ENCODE measurements at regions not wholly inside any gene's neighbourhood (a gene's known extent, or its start where the extent isn't known, plus 50 kb on each side); places are given as distances from the start of the nearest gene placed in this dataset.
"Not testable (repeated sequence)": the region's sequence is repeated elsewhere in the genome, so short reads cannot be mapped to it uniquely, and the experiment has no call there.

DNA sequence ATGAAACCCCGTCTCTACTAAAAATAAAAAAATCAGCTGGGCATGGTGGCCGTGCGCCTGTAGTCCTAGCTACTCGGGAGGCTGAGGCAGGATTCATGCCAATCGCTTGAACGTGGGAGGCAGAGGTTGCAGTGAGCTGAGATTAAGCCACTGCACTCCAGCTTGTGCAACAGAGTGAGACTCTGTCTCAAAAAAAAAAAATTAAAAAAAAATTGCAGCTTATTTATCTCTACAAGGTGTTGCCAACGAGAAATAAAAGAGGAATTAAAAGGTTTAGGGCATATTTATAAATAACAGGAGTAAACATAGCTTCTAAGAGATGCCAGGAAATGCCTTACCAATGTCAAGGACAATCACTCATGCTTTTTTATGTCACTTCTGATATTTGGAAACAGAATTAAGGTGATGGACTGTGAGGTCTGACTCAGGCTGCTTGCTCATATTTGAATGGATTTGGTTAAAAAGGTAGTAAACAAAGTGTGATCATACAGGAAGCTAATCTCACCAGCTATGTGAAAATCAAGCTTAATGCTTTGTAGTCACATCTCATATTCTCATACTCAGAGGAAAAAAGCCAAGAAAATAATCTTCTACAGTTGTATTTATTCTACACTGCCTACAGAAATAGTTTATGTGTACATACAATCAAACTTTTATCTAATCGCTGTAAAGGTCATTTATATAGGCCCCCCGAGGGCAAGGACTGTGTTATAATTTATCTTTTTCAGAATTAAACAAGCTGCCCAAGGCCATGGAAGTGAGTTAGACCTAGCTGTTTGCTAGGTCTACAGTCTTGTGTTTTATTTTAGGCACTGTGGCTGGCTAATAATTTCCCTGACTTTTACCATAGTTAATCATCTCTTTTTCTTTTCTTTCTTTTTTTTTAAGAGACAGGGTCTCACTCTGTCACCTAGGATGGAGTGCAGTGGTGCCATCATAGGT lies 61.1 kb upstream of the RBMX start:
- POLR2A ChIA-PET: no interaction called here
- CTCF ChIA-PET: interaction anchor here (1.0 to 1.4 kb wide), 3 partner anchors 12 to 111 kb away, joined by 3 to 8 read pairs (median 6); no protein-coding TSS in a partner anchor
- no peaks in the 10 kb centered on the region; a peak in 1 of 3 replicates for H3K36me3 ChIP-seq (ENCODE audit: control insufficient read depth in 2 of 2, insufficient read depth in 1 of 2, low read length in 2 of 2)
- no peaks in the 10 kb centered on the region for H3K4me1 ChIP-seq (ENCODE audit: control insufficient read depth, insufficient read depth, low read length)
- H3K9me3 ChIP-seq (ENCODE audit: control insufficient read depth, insufficient read depth, low read depth, low read length): no peaks in the 10 kb centered on the region
- TF ChIP-seq ZNF654 (tag by site-specific recombination; IDR thresholded peaks at IDR 0.05; ENCODE audit: low read depth) (no peak), ZNF221 (tag by site-specific recombination; IDR thresholded peaks at IDR 0.05; ENCODE audit: borderline replicate concordance) (no peak), RBAK (tag by site-specific recombination; IDR thresholded peaks at IDR 0.05) (no peak), ELK4 (IDR thresholded peaks at IDR 0.05; ENCODE audit: borderline replicate concordance, low read depth, low read length) (no peak), ZNF335 (tag by site-specific recombination; conservative IDR thresholded peaks at IDR 0.05) (no peak), ZBTB20 (tag by site-specific recombination; IDR thresholded peaks at IDR 0.05) (no peak), ZFP41 (tag by site-specific recombination; IDR thresholded peaks at IDR 0.05; ENCODE audit: borderline replicate concordance) (no peak)
- TF ChIP-seq, protein P1, sequence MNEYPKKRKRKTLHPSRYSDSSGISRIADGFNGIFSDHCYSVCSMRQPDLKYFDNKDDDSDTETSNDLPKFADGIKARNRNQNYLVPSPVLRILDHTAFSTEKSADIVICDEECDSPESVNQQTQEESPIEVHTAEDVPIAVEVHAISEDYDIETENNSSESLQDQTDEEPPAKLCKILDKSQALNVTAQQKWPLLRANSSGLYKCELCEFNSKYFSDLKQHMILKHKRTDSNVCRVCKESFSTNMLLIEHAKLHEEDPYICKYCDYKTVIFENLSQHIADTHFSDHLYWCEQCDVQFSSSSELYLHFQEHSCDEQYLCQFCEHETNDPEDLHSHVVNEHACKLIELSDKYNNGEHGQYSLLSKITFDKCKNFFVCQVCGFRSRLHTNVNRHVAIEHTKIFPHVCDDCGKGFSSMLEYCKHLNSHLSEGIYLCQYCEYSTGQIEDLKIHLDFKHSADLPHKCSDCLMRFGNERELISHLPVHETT (tag by site-specific recombination; IDR thresholded peaks at IDR 0.05): no peak
- TF ChIP-seq, protein P2, sequence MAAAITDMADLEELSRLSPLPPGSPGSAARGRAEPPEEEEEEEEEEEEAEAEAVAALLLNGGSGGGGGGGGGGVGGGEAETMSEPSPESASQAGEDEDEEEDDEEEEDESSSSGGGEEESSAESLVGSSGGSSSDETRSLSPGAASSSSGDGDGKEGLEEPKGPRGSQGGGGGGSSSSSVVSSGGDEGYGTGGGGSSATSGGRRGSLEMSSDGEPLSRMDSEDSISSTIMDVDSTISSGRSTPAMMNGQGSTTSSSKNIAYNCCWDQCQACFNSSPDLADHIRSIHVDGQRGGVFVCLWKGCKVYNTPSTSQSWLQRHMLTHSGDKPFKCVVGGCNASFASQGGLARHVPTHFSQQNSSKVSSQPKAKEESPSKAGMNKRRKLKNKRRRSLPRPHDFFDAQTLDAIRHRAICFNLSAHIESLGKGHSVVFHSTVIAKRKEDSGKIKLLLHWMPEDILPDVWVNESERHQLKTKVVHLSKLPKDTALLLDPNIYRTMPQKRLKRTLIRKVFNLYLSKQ (tag by site-specific recombination; IDR thresholded peaks at IDR 0.05; ENCODE audit: borderline replicate concordance): no peak
- H3K4me3 ChIP-seq (ENCODE audit: low read depth, low read length): no peak overlapping the region
- no peak overlapping the region for H3K27ac ChIP-seq (ENCODE audit: extremely low read depth, low read depth, low read length)

- peaks cover 0 to 4% of the 10 kb centered on the region in 2 experiments; a peak in 1 of 3 replicates for H3K36me3 ChIP-seq (ENCODE audit: control insufficient read depth in 2 of 2, insufficient read depth in 1 of 2, low read length in 2 of 2)
- no peaks in the 10 kb centered on the region for H3K9me3 ChIP-seq (ENCODE audit: control insufficient read depth, insufficient read depth, low read depth, low read length)
- POLR2A ChIA-PET: no interaction called here
- no peaks in the 10 kb centered on the region for H3K4me1 ChIP-seq (ENCODE audit: control insufficient read depth, insufficient read depth, low read length)
- H3K4me3 ChIP-seq (ENCODE audit: low read depth, low read length): no peak overlapping the region
- CTCF ChIA-PET: no interaction called here
- TF ChIP-seq ZNF169 (tag by site-specific recombination; IDR thresholded peaks at IDR 0.05) (no peak), ZNF837 (tag by site-specific recombination; IDR thresholded peaks at IDR 0.05) (no peak), PBX3 (CRISPR knock-in tag; IDR thresholded peaks at IDR 0.05) (no peak), ZNF571 (tag by site-specific recombination; IDR thresholded peaks at IDR 0.05) (no peak), HOXD13 (CRISPR knock-in tag; IDR thresholded peaks at IDR 0.05; ENCODE audit: borderline replicate concordance) (no peak), ZXDB (tag by site-specific recombination; IDR thresholded peaks at IDR 0.05) (no peak)
- TF ChIP-seq, protein P1 (tag by site-specific recombination; IDR thresholded peaks at IDR 0.05): no peak
- no peak overlapping the region for H3K27ac ChIP-seq (ENCODE audit: extremely low read depth, low read depth, low read length)
Observed at GRCh38 chrX:136936183-136936549, 55.6 kb upstream of the RBMX start.

DNA sequence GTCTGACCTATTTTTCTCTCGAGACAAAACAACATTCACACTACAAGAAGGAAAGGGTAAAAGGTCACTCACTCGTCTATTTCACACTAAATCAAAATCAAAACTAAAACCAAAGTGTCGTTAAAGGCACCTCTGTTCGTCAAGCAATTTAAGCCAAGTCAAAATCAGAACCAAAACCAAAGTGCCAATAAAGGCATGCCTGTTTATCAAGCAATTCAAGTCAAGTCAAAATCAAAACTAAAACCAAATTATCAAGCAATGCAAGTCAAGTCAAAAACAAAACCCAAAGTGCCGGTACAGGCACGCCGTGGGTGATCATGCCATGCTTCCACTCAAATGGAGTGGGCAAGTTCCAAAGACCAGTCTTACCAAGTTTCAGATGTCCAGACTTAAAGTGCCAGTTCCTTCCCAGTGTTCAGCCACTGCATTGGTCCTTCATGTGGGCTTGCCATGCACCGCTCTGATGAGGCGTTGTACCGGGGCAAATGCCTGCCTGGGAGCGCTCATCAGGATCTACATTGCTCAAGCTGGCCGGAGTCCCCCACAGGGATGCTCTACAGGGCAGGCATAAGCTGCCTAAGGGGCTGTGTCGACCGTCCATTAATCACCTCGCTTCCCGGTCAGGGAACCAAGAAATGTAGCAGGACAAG lies 55.1 kb upstream of the RBMX start:
- H3K27ac ChIP-seq (ENCODE audit: extremely low read depth, low read depth, low read length); POLR2A ChIA-PET; CTCF ChIA-PET; H3K36me3 ChIP-seq (ENCODE audit: control insufficient read depth in 2 of 2, insufficient read depth in 1 of 2, low read length in 2 of 2); H3K4me3 ChIP-seq (ENCODE audit: low read depth, low read length); H3K4me1 ChIP-seq (ENCODE audit: control insufficient read depth, insufficient read depth, low read length); H3K9me3 ChIP-seq (ENCODE audit: control insufficient read depth, insufficient read depth, low read depth, low read length): not testable (repeated sequence)

- H3K4me1 ChIP-seq (ENCODE audit: control insufficient read depth, insufficient read depth, low read length); POLR2A ChIA-PET; H3K36me3 ChIP-seq (ENCODE audit: control insufficient read depth in 2 of 2, insufficient read depth in 1 of 2, low read length in 2 of 2); H3K9me3 ChIP-seq (ENCODE audit: control insufficient read depth, insufficient read depth, low read depth, low read length); H3K4me3 ChIP-seq (ENCODE audit: low read depth, low read length); H3K27ac ChIP-seq (ENCODE audit: extremely low read depth, low read depth, low read length): not testable (repeated sequence)
- CTCF ChIA-PET: interaction anchor here (0.6 kb wide), 1 partner anchor 53 kb away, joined by 3 read pairs; no protein-coding TSS in a partner anchor
Observed at GRCh38 chrX:136934652-136935051, 54.1 kb upstream of the RBMX start.

All from HEK293 (cell line).